H9 (cell line): ENCODE measurements at regions not wholly inside any gene's neighbourhood (a gene's known extent, or its start where the extent isn't known, plus 50 kb on each side); places are given as distances from the start of the nearest gene placed in this dataset.

Source experiments
- DNase-seq: peaks from one replicate; pipeline ENCODE4 v3.0.0-alpha.2; 2017
- H2AFZ ChIP-seq: one replicate; pipeline ENCODE4 v1.6.1; 2013; ENCODE audit warnings: mild to moderate bottlenecking, low read length, control low read depth, moderate library complexity
- H2AK5ac ChIP-seq: 2 replicates; pipeline ENCODE4 v1.6.1; 2013; ENCODE audit warnings: low read length, control low read depth, mixed read lengths; ENCODE audit not compliant: insufficient read length
- H2BK120ac ChIP-seq: one replicate; pipeline ENCODE4 v1.6.1; 2013; ENCODE audit warnings: low read depth, mild to moderate bottlenecking, low read length, control low read depth, inconsistent platforms; ENCODE audit not compliant: poor library complexity, severe bottlenecking
- H2BK12ac ChIP-seq: 2 replicates; pipeline ENCODE4 v1.6.1; 2013; ENCODE audit warnings: low read length, control low read depth, mixed read lengths, low read depth; ENCODE audit not compliant: insufficient read length
- H2BK15ac ChIP-seq: 2 replicates; pipeline ENCODE4 v1.6.1; 2013; ENCODE audit warnings: low read depth, low read length, control low read depth
- H2BK20ac ChIP-seq: one replicate; pipeline ENCODE4 v1.6.1; 2013; ENCODE audit warnings: low read depth, mild to moderate bottlenecking, low read length, control low read depth, inconsistent platforms; ENCODE audit not compliant: poor library complexity, severe bottlenecking
- H2BK5ac ChIP-seq: 2 replicates; pipeline ENCODE4 v1.6.1; 2013; ENCODE audit warnings: low read length, control low read depth, mixed read lengths; ENCODE audit not compliant: insufficient read length
- H3K14ac ChIP-seq: 2 replicates; pipeline ENCODE4 v1.6.1; 2013; ENCODE audit warnings: low read length, control low read depth; ENCODE audit not compliant: insufficient read depth
- H3K18ac ChIP-seq: 2 replicates; pipeline ENCODE4 v1.6.1; 2013; ENCODE audit warnings: low read depth, mild to moderate bottlenecking, mixed read lengths, low read length, control low read depth; ENCODE audit not compliant: insufficient read length
- H3K23ac ChIP-seq: 2 replicates; pipeline ENCODE4 v1.6.1; 2013; ENCODE audit warnings: low read length, control low read depth, mixed read lengths, low read depth; ENCODE audit not compliant: insufficient read length
- H3K23me2 ChIP-seq: 2 replicates; pipeline ENCODE4 v1.6.1; 2013; ENCODE audit warnings: low read depth, mild to moderate bottlenecking, mixed read lengths, low read length, control low read depth; ENCODE audit not compliant: insufficient read length, poor library complexity, severe bottlenecking
- H3K27ac ChIP-seq: 2 replicates; pipeline ENCODE4 v1.5.1; 2013; ENCODE audit warnings: low read length, control low read depth, mixed read lengths, low read depth; ENCODE audit not compliant: insufficient read length
- H3K27me3 ChIP-seq: 2 replicates; pipeline ENCODE4 v1.6.1; 2013; ENCODE audit warnings: low read length, control low read depth, inconsistent platforms; ENCODE audit not compliant: insufficient read depth
- H3K4ac ChIP-seq: 2 replicates; pipeline ENCODE4 v1.6.1; 2013; ENCODE audit warnings: low read depth, mild to moderate bottlenecking, control low read depth, inconsistent platforms, low read length, moderate library complexity
- H3K4me1 ChIP-seq: 2 replicates; pipeline ENCODE4 v1.6.1; 2013; ENCODE audit warnings: low read length, control low read depth, inconsistent platforms; ENCODE audit not compliant: insufficient read depth
- H3K4me2 ChIP-seq: 2 replicates; pipeline ENCODE4 v1.6.1; 2013; ENCODE audit warnings: low read length, control low read depth, mixed read lengths; ENCODE audit not compliant: insufficient read length, insufficient read depth
- H3K56ac ChIP-seq: 2 replicates; pipeline ENCODE4 v1.6.1; 2013; ENCODE audit warnings: low read depth, mild to moderate bottlenecking, mixed read lengths, low read length, control low read depth; ENCODE audit not compliant: insufficient read length
- H3K79me1 ChIP-seq: 2 replicates; pipeline ENCODE4 v1.6.1; 2013; ENCODE audit warnings: low read depth, mild to moderate bottlenecking, moderate library complexity, low read length, control low read depth, inconsistent platforms; ENCODE audit not compliant: insufficient read depth, poor library complexity, severe bottlenecking
- H3K79me2 ChIP-seq: 2 replicates; pipeline ENCODE4 v1.6.1; 2013; ENCODE audit warnings: low read length, control low read depth, inconsistent platforms; ENCODE audit not compliant: insufficient read depth
- H3K9ac ChIP-seq: 2 replicates; pipeline ENCODE4 v1.6.1; 2013; ENCODE audit warnings: low read length, control low read depth, mixed read lengths; ENCODE audit not compliant: insufficient read length; ENCODE audit errors: extremely low read depth
- H3K9me3 ChIP-seq: one replicate; pipeline ENCODE4 v1.6.1; 2013; ENCODE audit warnings: low read depth, low read length, inconsistent platforms; ENCODE audit not compliant: control insufficient read depth
- H3T11ph ChIP-seq: one replicate; pipeline ENCODE4 v1.6.1; 2013; ENCODE audit warnings: mild to moderate bottlenecking, low read length, control low read depth, inconsistent platforms
- H4K20me1 ChIP-seq: one replicate; pipeline ENCODE4 v1.6.1; 2013; ENCODE audit not compliant: control insufficient read depth, insufficient read length, insufficient read depth
- H4K5ac ChIP-seq: 2 replicates; pipeline ENCODE4 v1.6.1; 2013; ENCODE audit warnings: low read depth, mild to moderate bottlenecking, mixed read lengths, low read length, control low read depth; ENCODE audit not compliant: insufficient read length
- H4K8ac ChIP-seq: replicated peaks from 2 replicates; pipeline ENCODE4 v1.6.1; 2013; ENCODE audit warnings: low read length, control low read depth, mixed read lengths, low read depth; ENCODE audit not compliant: insufficient read length
- H4K91ac ChIP-seq: 2 replicates; pipeline ENCODE4 v1.6.1; 2013; ENCODE audit warnings: low read depth, mild to moderate bottlenecking, moderate library complexity, mixed read lengths, low read length, control low read depth; ENCODE audit not compliant: insufficient read length
- H3K27ac Mint-ChIP-seq, 3 experiments: 2 replicates in 2 of 3; 3 replicates in 1 of 3; pipeline ENCODE4 v1.8.0; 2020 to 2021; ENCODE audit warnings: mixed read lengths in 3 of 3, mild to moderate bottlenecking in 1 of 3, moderate library complexity in 1 of 3
- H3K27me3 Mint-ChIP-seq: 2 replicates; pipeline ENCODE4 v1.8.0; 2021; ENCODE audit warnings: low read depth, mild to moderate bottlenecking, moderate library complexity, mixed read lengths
- H3K36me3 Mint-ChIP-seq, 3 experiments: 2 replicates in 2 of 3; 3 replicates in 1 of 3; pipeline ENCODE4 v1.8.0; 2020 to 2021; ENCODE audit warnings: low read depth in 3 of 3, mixed read lengths in 3 of 3; ENCODE audit not compliant: insufficient read depth in 1 of 3
- H3K4me1 Mint-ChIP-seq, 2 experiments: 2 replicates each; pipeline ENCODE4 v1.8.0; 2020; ENCODE audit warnings: mixed read lengths in 2 of 2
- H3K4me3 Mint-ChIP-seq, 2 experiments: 2 replicates in 1 of 2; 3 replicates in 1 of 2; pipeline ENCODE4 v1.8.0; 2020 to 2021; ENCODE audit warnings: mild to moderate bottlenecking in 2 of 2, mixed read lengths in 2 of 2, moderate library complexity in 1 of 2
- H3K9me3 Mint-ChIP-seq, 2 experiments: 2 replicates in 1 of 2; 3 replicates in 1 of 2; pipeline ENCODE4 v1.8.0; 2020; ENCODE audit warnings: mild to moderate bottlenecking in 2 of 2, mixed read lengths in 2 of 2, moderate library complexity in 1 of 2
- WGBS: extraction: QIAGEN DNeasy Blood & Tissue Kit; methylation state at CpG from one replicate; pipeline ENCODE4 v1.1.7; 2013; ENCODE audit warnings: missing lambda C conversion rate, low lambda C conversion rate, mixed read lengths; ENCODE audit not compliant: insufficient read length; ENCODE audit errors: extremely low coverage; 5-methylcytosine and 5-hydroxymethylcytosine counted together
- TF ChIP-seq, protein P1 (sequence below): fragments of 200-600 bp; sonication (generic); conservative IDR thresholded peaks from 3 replicates; pipeline ENCODE4 v1.8.0; 2021; ENCODE audit warnings: antibody characterized with exemption, mild to moderate bottlenecking

DNA sequence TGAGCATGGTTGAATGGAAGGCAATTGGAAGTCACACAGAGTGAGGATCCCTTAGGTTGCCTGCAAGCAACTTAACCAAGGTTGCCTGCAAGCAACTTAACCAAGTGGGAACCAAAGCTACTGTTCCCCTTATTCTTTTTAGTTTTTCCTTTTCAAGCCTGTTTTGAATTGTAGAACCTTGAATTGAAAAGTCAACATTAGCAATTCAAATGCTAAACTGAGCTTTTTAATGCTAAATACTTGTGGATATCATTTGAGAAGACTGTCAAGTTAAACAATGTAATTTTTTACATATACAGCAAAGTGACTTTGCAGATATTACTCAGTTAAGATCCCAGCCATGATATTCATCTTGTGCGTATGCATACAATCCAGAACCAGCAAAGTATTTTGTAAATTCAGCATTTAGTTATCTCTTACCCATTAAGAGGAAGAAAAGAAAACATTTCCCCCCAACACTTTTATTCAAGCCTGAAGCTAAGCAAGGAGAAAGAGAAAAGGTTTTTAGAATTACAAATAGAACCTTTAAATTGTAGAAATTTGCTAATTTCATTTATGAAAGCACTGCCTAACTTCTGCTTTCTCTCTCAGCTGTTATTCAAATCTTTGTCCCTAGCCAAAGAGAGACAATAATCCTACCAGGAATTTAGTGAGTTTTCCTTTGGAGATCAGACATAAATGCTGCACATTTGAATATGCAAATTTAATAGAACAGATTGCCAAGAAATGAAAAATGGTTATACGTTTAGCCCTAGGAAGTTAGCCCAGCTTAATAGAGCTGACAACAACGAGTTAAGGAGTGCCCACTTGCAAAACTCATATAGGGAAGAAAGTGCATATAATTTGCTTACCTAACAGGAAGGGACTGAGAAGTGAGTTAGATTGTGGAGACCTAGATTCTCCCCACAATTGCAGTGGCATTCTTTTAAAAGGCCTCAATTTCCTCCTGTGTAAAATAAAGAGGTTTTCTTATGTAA lies 643.2 kb upstream of the PIK3C3 start:
- Histone ChIP-seq H3K9ac (no peak overlapping the region), H3K79me1 (no peaks in the 10 kb centered on the region), H2BK15ac (no peak overlapping the region), H3T11ph (no peak overlapping the region), H2AK5ac (no peak overlapping the region), H3K9me3 (peaks cover 27% of the 10 kb centered on the region), H3K4me2 (no peak overlapping the region), H2AFZ (no peak overlapping the region), H2BK120ac (no peak overlapping the region), H3K27ac (peak overlapping the region; percentile 78), H4K8ac (no peak overlapping the region), H3K56ac (no peak overlapping the region), H3K4me1 (no peaks in the 10 kb centered on the region; the same call in 1 of the 2 replicates), H3K18ac (no peak overlapping the region), H3K14ac (no peak overlapping the region), H2BK5ac (no peak overlapping the region), H2BK12ac (no peak overlapping the region), H4K5ac (no peak overlapping the region), H4K20me1 (no peaks in the 10 kb centered on the region), H4K91ac (no peak overlapping the region), H3K4ac (no peak overlapping the region), H2BK20ac (no peak overlapping the region), H3K23ac (no peak overlapping the region), H3K23me2 (no peaks in the 10 kb centered on the region), H3K27me3 (no peaks in the 10 kb centered on the region), H3K79me2 (no peaks in the 10 kb centered on the region)
- Mint-ChIP-seq H3K4me3 (no peak overlapping the region), H3K4me1 (peaks cover 31 to 35% of the 10 kb centered on the region in 2 experiments), H3K27ac (peak overlapping the region; percentile 96 to 99 (median 96)), H3K27me3 (no peaks in the 10 kb centered on the region), H3K9me3 (peaks cover 46 to 50% of the 10 kb centered on the region in 2 experiments), H3K36me3 (peaks cover 37 to 70% (median 40%) of the 10 kb centered on the region in 3 experiments)
- TF ChIP-seq, protein P1, sequence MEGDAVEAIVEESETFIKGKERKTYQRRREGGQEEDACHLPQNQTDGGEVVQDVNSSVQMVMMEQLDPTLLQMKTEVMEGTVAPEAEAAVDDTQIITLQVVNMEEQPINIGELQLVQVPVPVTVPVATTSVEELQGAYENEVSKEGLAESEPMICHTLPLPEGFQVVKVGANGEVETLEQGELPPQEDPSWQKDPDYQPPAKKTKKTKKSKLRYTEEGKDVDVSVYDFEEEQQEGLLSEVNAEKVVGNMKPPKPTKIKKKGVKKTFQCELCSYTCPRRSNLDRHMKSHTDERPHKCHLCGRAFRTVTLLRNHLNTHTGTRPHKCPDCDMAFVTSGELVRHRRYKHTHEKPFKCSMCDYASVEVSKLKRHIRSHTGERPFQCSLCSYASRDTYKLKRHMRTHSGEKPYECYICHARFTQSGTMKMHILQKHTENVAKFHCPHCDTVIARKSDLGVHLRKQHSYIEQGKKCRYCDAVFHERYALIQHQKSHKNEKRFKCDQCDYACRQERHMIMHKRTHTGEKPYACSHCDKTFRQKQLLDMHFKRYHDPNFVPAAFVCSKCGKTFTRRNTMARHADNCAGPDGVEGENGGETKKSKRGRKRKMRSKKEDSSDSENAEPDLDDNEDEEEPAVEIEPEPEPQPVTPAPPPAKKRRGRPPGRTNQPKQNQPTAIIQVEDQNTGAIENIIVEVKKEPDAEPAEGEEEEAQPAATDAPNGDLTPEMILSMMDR: no peak
- peak; percentile 29 for DNase-seq
- WGBS: no CpG with 5 or more reads among the region's 3 CpGs
